ENCODE measurements at regions not wholly inside any gene's neighbourhood (a gene's known extent, or its start where the extent isn't known, plus 50 kb on each side); places are given as distances from the start of the nearest gene placed in this dataset.

DNA sequence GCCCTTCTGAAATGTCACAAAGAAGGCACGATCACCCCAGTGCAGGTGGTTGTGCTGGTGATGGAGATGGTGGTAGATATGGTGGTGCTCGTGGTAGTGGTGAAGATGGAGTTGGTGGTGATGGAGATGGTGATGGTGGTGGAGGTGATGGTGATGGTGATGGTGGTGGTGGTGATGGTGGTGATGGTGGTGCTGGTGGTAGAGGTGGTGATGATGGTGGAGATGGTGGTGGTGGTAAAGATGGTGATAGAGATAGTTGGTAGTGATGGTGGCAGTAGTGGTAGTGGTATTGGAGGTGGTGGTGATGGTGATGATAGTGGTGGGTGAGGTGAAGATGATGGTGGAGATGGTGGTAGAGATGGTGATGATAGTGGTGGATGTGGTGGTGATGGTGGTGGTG, 88.1 kb upstream of the SALL1 start:
- CTCF ChIA-PET, result no interaction called here
- no TSS peak for BruUV-seq (replicated peaks)

More for the DNA sequence above, 88.1 kb upstream of the SALL1 start:
- no peaks in the 10 kb centered on the region for H3K4me1 ChIP-seq (ENCODE audit: control insufficient read depth, extremely low read depth, insufficient read depth, low read length)
- H3K79me2 ChIP-seq (ENCODE audit: control insufficient read depth, insufficient read depth, low read length), result no peaks in the 10 kb centered on the region
- H3K9ac ChIP-seq (replicated peaks; ENCODE audit: extremely low read depth, insufficient read depth, low read length), result no peak overlapping the region
- TF ChIP-seq, protein P1, sequence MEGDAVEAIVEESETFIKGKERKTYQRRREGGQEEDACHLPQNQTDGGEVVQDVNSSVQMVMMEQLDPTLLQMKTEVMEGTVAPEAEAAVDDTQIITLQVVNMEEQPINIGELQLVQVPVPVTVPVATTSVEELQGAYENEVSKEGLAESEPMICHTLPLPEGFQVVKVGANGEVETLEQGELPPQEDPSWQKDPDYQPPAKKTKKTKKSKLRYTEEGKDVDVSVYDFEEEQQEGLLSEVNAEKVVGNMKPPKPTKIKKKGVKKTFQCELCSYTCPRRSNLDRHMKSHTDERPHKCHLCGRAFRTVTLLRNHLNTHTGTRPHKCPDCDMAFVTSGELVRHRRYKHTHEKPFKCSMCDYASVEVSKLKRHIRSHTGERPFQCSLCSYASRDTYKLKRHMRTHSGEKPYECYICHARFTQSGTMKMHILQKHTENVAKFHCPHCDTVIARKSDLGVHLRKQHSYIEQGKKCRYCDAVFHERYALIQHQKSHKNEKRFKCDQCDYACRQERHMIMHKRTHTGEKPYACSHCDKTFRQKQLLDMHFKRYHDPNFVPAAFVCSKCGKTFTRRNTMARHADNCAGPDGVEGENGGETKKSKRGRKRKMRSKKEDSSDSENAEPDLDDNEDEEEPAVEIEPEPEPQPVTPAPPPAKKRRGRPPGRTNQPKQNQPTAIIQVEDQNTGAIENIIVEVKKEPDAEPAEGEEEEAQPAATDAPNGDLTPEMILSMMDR (IDR thresholded peaks at IDR 0.05; ENCODE audit: extremely low read depth in 1 of 2, insufficient read depth in 1 of 2, low read depth in 1 of 2, low read length in 2 of 2), result no peak
- TF ChIP-seq POLR2A (IDR thresholded peaks at IDR 0.05; ENCODE audit: low read depth, low read length) (no peak), FOS (IDR thresholded peaks at IDR 0.05; ENCODE audit: borderline replicate concordance, insufficient read depth, low read length) (no peak), JUN (IDR thresholded peaks at IDR 0.05; ENCODE audit: borderline replicate concordance, insufficient read depth, insufficient read length, low read depth) (no peak), MYC (IDR thresholded peaks at IDR 0.05; ENCODE audit: low read depth, low read length) (no peak), GATA2 (IDR thresholded peaks at IDR 0.05; ENCODE audit: insufficient read depth, insufficient read length, low read depth, low read length) (no peak), EZH2 (IDR thresholded peaks at IDR 0.05; ENCODE audit: borderline replicate concordance, low read depth, low read length, severe bottlenecking) (no peak), POLR2AphosphoS5 (IDR thresholded peaks at IDR 0.05; ENCODE audit: insufficient read depth, low read depth, low read length) (no peak)
- TF ChIP-seq, protein P2, sequence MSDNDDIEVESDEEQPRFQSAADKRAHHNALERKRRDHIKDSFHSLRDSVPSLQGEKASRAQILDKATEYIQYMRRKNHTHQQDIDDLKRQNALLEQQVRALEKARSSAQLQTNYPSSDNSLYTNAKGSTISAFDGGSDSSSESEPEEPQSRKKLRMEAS (IDR thresholded peaks at IDR 0.05; ENCODE audit: insufficient read depth, insufficient read length), result no peak
- no peak overlapping the region for H3K4me2 ChIP-seq (ENCODE audit: insufficient read depth, low read length)
- dilution Hi-C loops (cut with MboI; ENCODE audit: extremely low pct_ligation_motif_present, low sequenced_read_pairs), result no loop called here
- H3K27ac ChIP-seq (ENCODE audit: insufficient read depth, low read depth, low read length), result no peak overlapping the region
- POLR2A ChIA-PET, result no interaction called here
- no peaks in the 10 kb centered on the region for H3K9me3 ChIP-seq (replicated peaks; ENCODE audit: control insufficient read depth, insufficient read depth, low read length)
- H3K4me3 ChIP-seq (replicated peaks in 1 of 3; ENCODE audit: insufficient read depth in 1 of 3, low read depth in 1 of 3, low read length in 3 of 3), result no peak overlapping the region
- FAIRE-seq, result no peak
- no peak overlapping the region for H2AFZ ChIP-seq (ENCODE audit: low read depth, low read length)
- no peaks in the 10 kb centered on the region for H3K27me3 ChIP-seq (ENCODE audit: control insufficient read depth in 2 of 2, insufficient read depth in 2 of 2, low read length in 2 of 2)
- no peaks in the 10 kb centered on the region for H3K9me1 ChIP-seq (replicated peaks; ENCODE audit: control insufficient read depth, extremely low read depth, insufficient read depth, low read length)
- no peaks in the 10 kb centered on the region for H4K20me1 ChIP-seq (replicated peaks; ENCODE audit: control insufficient read depth, extremely low read depth, insufficient read depth, low read length)
- H3K36me3 ChIP-seq (ENCODE audit: control insufficient read depth in 2 of 2, extremely low read depth in 1 of 2, insufficient read depth in 2 of 2, low read length in 2 of 2), result no peaks in the 10 kb centered on the region
- no peak for DNase-seq (ENCODE audit: low read depth, low spot score)
- intact Hi-C loops (cut with micrococcal nuclease), result no loop called here

All from endothelial cell of umbilical vein (primary cell).